PC-3 (cell line): ENCODE measurements at regions not wholly inside any gene's neighbourhood (a gene's known extent, or its start where the extent isn't known, plus 50 kb on each side); places are given as distances from the start of the nearest gene placed in this dataset.

ENCODE experiments used
- ATAC-seq: fragments of 200-7000 bp; cut with Tn5 transposase; 2 replicates; pipeline ENCODE4 v1.9.1; 2020; ENCODE audit warnings: mild to moderate bottlenecking, moderate library complexity
- BruUV-seq: library from RNA; stranded (reverse); fragments of 400-500 nt; replicated peaks from 2 replicates; lab custom pipeline; 2021; lab: Mats Ljungman, UMichigan
- CTCF ChIA-PET: fragments of 300-600 bp; sonication (Branson Sonifier 250); formaldehyde crosslinking; loops from one replicate; lab custom pipeline; 2022; ENCODE audit warnings: antibody characterized with exemption; lab: Charles Lee
- POLR2A ChIA-PET: fragments of 300-600 bp; sonication (Branson Sonifier 250); formaldehyde crosslinking; loops from one replicate; lab custom pipeline; 2022; ENCODE audit warnings: antibody characterized with exemption; ENCODE audit not compliant: unreplicated experiment; lab: Charles Lee
- DNase-seq: peaks from one replicate; pipeline ENCODE4 v3.0.0-alpha.2; 2015
- H2AFZ ChIP-seq: fragments of 300-600 bp; sonication (generic); 2 replicates; pipeline ENCODE4 v1.6.0; 2016; ENCODE audit warnings: antibody characterized with exemption, low read length
- H3F3A ChIP-seq: fragments of 300-600 bp; sonication (generic); one replicate; pipeline ENCODE4 v1.6.0; 2017; ENCODE audit warnings: antibody characterized with exemption, low read length, control low read depth, mild to moderate bottlenecking; ENCODE audit not compliant: unreplicated experiment
- H3K27ac ChIP-seq: fragments of 300-600 bp; sonication (generic); 2 replicates; pipeline ENCODE4 v1.5.1; 2016; ENCODE audit warnings: mild to moderate bottlenecking, low read length
- H3K27me3 ChIP-seq: fragments of 300-600 bp; sonication (generic); 2 replicates; pipeline ENCODE4 v1.6.1; 2016; ENCODE audit warnings: low read length, mixed read lengths
- H3K36me3 ChIP-seq: fragments of 300-600 bp; sonication (generic); 2 replicates; pipeline ENCODE4 v1.6.1; 2016; ENCODE audit warnings: low read depth, mixed run types, low read length, mixed read lengths
- H3K4me1 ChIP-seq: fragments of 300-600 bp; sonication (generic); 2 replicates; pipeline ENCODE4 v1.5.1; 2016; ENCODE audit warnings: low read length; ENCODE audit not compliant: insufficient read depth
- H3K4me2 ChIP-seq: fragments of 300-600 bp; sonication (generic); 2 replicates; pipeline ENCODE4 v1.6.0; 2016; ENCODE audit warnings: low read length
- H3K4me3 ChIP-seq: fragments of 300-600 bp; sonication (generic); 2 replicates; pipeline ENCODE4 v1.5.1; 2016; ENCODE audit warnings: mild to moderate bottlenecking, low read length, mixed read lengths
- H3K79me2 ChIP-seq: fragments of 300-600 bp; sonication (generic); 2 replicates; pipeline ENCODE4 v1.6.1; 2017; ENCODE audit warnings: low read length, mixed read lengths
- H3K9ac ChIP-seq: fragments of 300-600 bp; sonication (generic); 2 replicates; pipeline ENCODE4 v1.6.0; 2016; ENCODE audit warnings: mild to moderate bottlenecking, low read length
- H3K9me2 ChIP-seq: fragments of 300-600 bp; sonication (generic); replicated peaks from 2 replicates; pipeline ENCODE4 v1.6.1; 2016; ENCODE audit warnings: mixed run types, low read length, mixed read lengths
- H3K9me3 ChIP-seq: fragments of 300-600 bp; sonication (generic); 2 replicates; pipeline ENCODE4 v1.6.1; 2016; ENCODE audit warnings: low read length, mixed read lengths
- H4K20me1 ChIP-seq: fragments of 300-600 bp; sonication (generic); 2 replicates; pipeline ENCODE4 v1.6.1; 2016; ENCODE audit warnings: low read length, mixed read lengths
- CTCF ChIP-seq: fragments of 300-600 bp; sonication (generic); conservative IDR thresholded peaks from 2 replicates; pipeline ENCODE4 v1.5.1; 2017; ENCODE audit warnings: antibody characterized with exemption, low read depth, mild to moderate bottlenecking, low read length
- EZH2 ChIP-seq: fragments of 300-600 bp; sonication (generic); IDR thresholded peaks from one replicate; pipeline ENCODE4 v1.6.1; 2017; ENCODE audit warnings: antibody characterized with exemption, mild to moderate bottlenecking, low read length; ENCODE audit not compliant: unreplicated experiment
- EZH2phosphoT487 ChIP-seq: fragments of 300-600 bp; sonication (generic); IDR thresholded peaks from 2 replicates; pipeline ENCODE4 v1.6.1; 2018; ENCODE audit warnings: mild to moderate bottlenecking, antibody characterized with exemption, low read length, borderline replicate concordance
- intact Hi-C: fragments of 100-400 bp; cut with micrococcal nuclease; formaldehyde crosslinking; loops from 2 replicates; pipeline ENCODE4 v1.9.0; 2023

GRCh38 chr12:131577766-131578165 is 133.1 kb upstream of the SFSWAP start:
- Histone ChIP-seq H2AFZ (no peak overlapping the region), H3K9me3 (no peaks in the 10 kb centered on the region), H4K20me1 (no peaks in the 10 kb centered on the region), H3F3A (no peaks in the 10 kb centered on the region), H3K9me2 (no peaks in the 10 kb centered on the region), H3K4me1 (no peaks in the 10 kb centered on the region), H3K4me3 (no peak overlapping the region), H3K36me3 (no peaks in the 10 kb centered on the region), H3K27ac (no peak overlapping the region), H3K4me2 (no peak overlapping the region), H3K27me3 (peaks cover 56% of the 10 kb centered on the region), H3K79me2 (no peaks in the 10 kb centered on the region), H3K9ac (no peak overlapping the region)
- ChIA-PET POLR2A (no interaction called here), CTCF (no interaction called here)
- ATAC-seq (no peak), DNase-seq (no peak)
- intact Hi-C loops, result no loop called here
- TF ChIP-seq CTCF (no peak), EZH2phosphoT487 (no peak), EZH2 (no peak)
- BruUV-seq, result no TSS peak

GRCh38 chr12:131578828-131579470 is 131.9 kb upstream of the SFSWAP start:
- no peak for ATAC-seq
- no peak overlapping the region for H3K9ac ChIP-seq
- POLR2A ChIA-PET, result no interaction called here

More at GRCh38 chr12:131578828-131579470, 131.9 kb upstream of the SFSWAP start:
- H3K27ac ChIP-seq, result no peak overlapping the region
- H3K4me3 ChIP-seq, result no peak overlapping the region
- DNase-seq, result no peak
- no TSS peak for BruUV-seq
- no peak for TF ChIP-seq CTCF
- H3K9me3 ChIP-seq, result no peaks in the 10 kb centered on the region
- no peaks in the 10 kb centered on the region for H3K9me2 ChIP-seq
- H3K27me3 ChIP-seq, result peaks cover 56% of the 10 kb centered on the region
- H3K79me2 ChIP-seq, result no peaks in the 10 kb centered on the region
- no peak overlapping the region for H2AFZ ChIP-seq
- CTCF ChIA-PET, result no interaction called here
- intact Hi-C loops, result no loop called here
- no peaks in the 10 kb centered on the region for H4K20me1 ChIP-seq
- no peak overlapping the region for H3K4me2 ChIP-seq
- no peaks in the 10 kb centered on the region for H3F3A ChIP-seq
- no peaks in the 10 kb centered on the region for H3K4me1 ChIP-seq
- H3K36me3 ChIP-seq, result no peaks in the 10 kb centered on the region
